HG03045 (cell line): ENCODE measurements at regions not wholly inside any gene's neighbourhood (a gene's known extent, or its start where the extent isn't known, plus 50 kb on each side); places are given as distances from the start of the nearest gene placed in this dataset.

Source experiments
- ATAC-seq: cut with Tn5 transposase; IDR thresholded peaks from one replicate; pipeline ENCODE4 v1.9.1; 2021; ENCODE audit warnings: mild to moderate bottlenecking, moderate library complexity; ENCODE audit not compliant: unreplicated experiment

DNA sequence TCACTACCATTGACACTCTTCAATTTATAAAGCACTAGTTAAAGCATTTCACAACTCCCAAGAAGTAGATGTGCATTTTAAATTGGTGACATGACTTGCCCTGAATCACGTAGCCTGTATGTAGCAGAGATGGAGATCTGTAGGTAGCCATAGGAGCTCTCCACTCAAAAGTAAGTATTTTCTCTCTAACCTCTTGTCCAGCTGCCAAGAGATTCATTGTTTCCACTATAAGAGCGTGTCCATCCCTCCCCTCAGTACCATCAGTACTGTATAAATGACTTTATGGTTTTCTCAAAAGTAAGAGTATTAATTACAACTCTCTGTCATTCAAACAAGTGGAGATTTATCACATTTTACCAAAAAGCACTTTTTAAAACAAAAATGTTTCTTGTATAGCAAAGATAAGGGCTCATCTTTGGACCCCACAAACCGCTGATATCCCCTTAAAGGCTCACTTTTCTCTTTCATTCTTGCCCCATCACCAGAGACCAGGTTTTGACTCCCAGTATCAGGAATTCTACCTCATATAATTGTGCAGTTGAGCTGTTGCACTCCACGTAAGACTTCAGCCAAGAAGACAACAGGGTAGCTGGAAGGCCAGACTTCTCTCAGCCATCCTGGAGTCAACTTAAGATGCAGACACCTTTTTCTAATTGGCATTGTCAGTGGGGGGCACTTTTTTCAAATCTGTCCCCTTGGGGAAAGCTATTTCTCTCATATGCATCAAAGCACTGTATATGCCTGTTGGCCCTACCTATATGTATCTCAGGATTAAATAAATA, 78.0 kb upstream of the GALNT5 start:
- no peak for ATAC-seq

DNA sequence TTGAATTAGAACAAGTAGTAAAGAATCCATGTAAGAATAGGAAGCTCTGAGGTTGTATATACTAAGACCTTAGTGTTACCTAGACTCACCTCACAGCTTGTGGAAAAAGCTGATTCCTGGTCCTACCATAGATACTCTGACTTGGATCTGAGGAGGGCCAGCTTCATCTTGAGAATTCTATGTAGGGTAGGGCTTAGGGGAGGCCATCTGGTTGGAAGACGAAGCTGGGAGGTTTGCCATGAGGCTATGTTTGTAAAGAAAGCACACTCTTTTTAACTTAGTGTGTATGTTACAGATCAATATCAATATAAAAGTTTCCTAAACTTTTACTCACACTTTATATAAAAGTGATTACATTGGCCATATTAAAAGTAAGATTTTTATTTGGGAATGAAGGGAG, 77.1 kb upstream of the GALNT5 start:
- no peak for ATAC-seq

- ATAC-seq: no peak
Observed at GRCh38 chr2:157181234-157181633, 76.3 kb upstream of the GALNT5 start.

- ATAC-seq: no peak
Observed at GRCh38 chr2:157182204-157182709, 75.2 kb upstream of the GALNT5 start.

DNA sequence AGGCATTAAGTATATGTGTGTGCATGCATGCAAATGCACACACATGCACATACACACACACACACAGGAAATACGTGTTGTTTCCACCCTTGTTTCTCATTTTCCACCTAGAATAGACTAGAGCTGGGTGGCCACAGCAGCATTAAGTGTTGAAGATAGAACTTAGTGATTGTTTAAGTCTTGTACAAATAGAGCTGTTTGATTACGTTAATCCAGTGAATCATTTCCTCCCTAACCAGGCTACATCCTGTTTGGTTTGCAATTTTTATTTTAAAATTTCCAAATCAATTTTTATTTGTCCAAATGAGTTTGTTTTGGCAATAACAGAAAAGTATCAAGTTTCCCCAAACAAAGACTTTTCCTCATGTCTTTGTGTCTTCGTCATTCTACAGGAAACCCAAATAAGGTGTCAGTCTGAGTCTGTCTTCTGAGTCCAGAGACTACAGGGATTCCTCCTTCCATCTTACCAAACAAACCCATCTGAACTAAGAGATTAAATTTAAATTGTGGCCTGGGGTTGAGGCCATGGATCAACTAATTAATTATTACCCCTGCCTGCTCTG, 74.6 kb upstream of the GALNT5 start:
- ATAC-seq: no peak

- no peak for ATAC-seq
Observed at GRCh38 chr2:157184161-157184895, 73.2 kb upstream of the GALNT5 start.

DNA sequence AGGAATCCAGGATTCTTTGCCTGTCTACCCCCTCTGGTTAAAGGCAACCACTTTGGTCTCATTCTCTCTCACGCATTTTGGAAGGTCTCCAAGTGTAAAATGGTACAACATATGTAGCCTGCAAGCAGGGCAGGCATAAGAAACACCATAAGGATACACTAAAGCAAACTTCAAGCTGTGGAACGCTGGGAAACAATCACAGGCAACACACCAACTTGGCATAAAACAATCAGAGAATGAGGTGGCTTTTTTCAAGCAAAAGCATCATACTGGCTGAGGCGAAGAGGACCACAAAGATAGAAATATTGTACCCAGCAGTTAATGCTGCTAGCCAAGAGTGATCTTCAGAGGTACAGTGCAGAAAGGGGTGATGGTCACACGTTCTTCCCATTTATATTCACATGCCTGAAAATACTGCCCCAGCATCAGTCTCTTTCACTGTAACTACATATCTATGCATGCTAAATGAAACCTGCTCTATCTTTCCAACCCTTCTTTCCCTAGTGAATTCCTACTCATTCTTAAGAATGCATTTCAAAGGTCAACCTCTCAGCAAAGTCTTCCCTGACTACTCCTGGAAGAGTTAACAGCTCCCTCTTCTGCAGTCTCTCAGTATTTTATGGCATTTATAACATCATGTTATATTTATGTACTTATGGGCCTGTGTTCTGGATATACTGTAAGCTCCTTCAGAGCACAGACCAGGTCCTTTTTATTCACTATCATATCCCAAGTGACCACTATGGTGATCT, 71.9 kb upstream of the GALNT5 start:
- ATAC-seq: no peak

- ATAC-seq: no peak
Observed at GRCh38 chr2:157190151-157190550, 67.4 kb upstream of the GALNT5 start.

DNA sequence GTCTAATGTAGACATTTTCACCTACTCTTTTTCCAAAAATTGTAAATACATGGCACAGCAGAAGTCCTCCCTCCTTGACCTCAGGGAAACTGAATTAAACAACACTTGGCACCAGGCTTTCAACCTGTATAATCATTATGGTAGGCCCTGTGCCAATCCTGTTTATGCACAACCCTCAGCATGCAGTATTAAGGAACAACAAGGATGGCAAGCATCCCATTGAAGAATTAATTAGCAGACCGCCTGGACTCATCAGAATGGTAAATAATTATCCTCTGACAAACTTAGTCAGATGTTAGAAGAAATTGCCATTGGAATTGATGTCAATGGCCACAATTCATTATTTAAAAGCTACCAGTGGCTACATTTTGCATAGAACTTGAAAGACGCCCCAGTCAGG, 66.3 kb upstream of the GALNT5 start:
- ATAC-seq: no peak

- ATAC-seq: peak; percentile 91
Observed at GRCh38 chr2:157192445-157193423, 64.8 kb upstream of the GALNT5 start.

DNA sequence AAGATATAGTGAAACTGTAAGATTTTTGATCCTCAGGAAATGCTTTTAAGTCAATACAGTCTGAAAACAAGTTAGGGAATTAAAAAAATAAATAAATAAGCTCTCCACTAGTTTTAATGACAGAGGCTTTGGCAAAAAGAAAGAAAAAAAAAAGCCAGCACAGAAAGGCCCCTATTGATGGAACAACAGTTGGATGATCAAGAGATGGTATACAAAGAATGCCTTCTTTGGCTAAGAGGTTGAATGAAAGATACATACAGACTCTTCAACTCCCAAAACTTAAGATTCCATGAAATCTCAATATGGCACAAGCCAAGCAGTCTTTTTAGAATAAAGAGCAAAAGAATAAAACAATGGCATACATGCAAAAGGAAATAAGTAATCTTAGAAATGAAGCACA, 64.0 kb upstream of the GALNT5 start:
- ATAC-seq: no peak

- peak; percentile 51 for ATAC-seq
Observed at GRCh38 chr2:157194097-157194688, 63.3 kb upstream of the GALNT5 start.

DNA sequence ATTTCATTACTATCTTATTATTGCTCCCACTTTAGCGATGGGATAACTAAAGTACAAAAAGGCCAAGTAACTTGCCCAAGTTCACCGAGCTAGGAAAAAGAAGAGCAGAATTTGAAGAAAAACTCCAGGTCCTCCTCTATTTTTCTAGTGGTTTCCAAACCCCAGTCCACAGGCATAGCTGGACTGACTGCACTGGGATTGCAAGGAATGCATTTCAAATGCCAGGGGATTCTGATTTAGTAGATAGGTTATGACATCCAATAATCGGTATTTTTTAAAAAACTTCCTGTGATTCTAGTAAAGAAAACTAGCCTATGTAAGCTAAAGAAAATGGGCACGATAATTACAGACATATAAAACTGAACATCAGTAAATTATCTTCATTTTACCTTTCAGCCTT, 62.7 kb upstream of the GALNT5 start:
- no peak for ATAC-seq

GRCh38 chr2:157196956-157197355, 60.5 kb upstream of the GALNT5 start:
- ATAC-seq: no peak

GRCh38 chr2:157197848-157198247, 59.7 kb upstream of the GALNT5 start:
- ATAC-seq: no peak

- ATAC-seq: no peak
Observed at GRCh38 chr2:157203651-157204050, 53.9 kb upstream of the GALNT5 start.

DNA sequence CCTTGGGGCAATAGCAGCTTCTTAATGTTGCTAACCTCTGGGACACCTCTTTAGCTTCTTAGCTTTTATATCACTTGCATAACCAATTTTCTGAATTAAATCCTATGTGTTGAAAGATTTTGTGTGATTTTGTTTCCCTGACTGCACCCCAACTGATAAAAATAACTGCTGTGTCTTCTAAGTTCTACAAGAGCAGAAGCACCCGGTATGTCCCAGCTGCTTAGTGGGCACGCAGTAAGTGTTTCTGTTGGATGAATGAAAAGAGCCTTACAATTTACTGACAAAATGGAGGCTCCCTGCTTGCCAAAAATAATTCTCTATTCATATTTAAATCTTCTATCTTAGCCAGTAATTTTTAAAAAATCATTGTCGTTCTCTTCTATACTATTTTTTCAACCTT, 53.1 kb upstream of the GALNT5 start:
- ATAC-seq: no peak

- no peak for ATAC-seq
Observed at GRCh38 chr2:157206916-157207315, 50.6 kb upstream of the GALNT5 start.
